Fibroblast of the aortic adventitia (primary cell): ENCODE measurements at regions not wholly inside any gene's neighbourhood (a gene's known extent, or its start where the extent isn't known, plus 50 kb on each side); places are given as distances from the start of the nearest gene placed in this dataset.

Experiments
- DNase-seq: peaks from one replicate; pipeline ENCODE4 v3.0.0-alpha.2; 2010; ENCODE audit warnings: low read depth
- H3K4me3 ChIP-seq: 2 replicates; pipeline ENCODE4 v1.5.1; 2011; ENCODE audit warnings: low read depth, mild to moderate bottlenecking, control low read depth, low read length, moderate library complexity
- CTCF ChIP-seq: IDR thresholded peaks from 2 replicates; pipeline ENCODE4 v1.5.1; 2011; ENCODE audit warnings: mild to moderate bottlenecking, low read length, control low read depth, inconsistent platforms; ENCODE audit not compliant: insufficient read depth

DNA sequence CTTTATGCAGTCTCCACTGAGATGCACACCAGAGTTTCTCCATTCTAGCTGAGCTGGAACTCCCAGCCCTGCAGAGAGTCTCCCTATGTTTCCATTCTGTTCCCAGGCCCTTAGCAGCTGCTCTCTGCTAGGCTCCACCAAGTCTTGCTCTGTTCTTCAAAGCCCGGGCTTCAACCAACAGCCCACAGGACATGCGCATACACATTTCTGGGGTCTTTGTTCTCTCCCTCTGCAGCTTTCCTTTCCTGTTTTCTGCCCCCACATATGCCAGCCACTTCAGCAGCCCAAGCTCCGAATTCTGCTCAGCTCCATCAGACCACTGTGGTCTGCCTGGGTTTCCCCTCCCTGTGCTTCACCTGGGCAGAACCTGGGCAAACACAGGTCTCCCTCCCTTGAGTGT, 205.9 kb downstream of the CBLN1 start:
- no peak for TF ChIP-seq CTCF
- DNase-seq: no peak
- no peak overlapping the region for H3K4me3 ChIP-seq

DNA sequence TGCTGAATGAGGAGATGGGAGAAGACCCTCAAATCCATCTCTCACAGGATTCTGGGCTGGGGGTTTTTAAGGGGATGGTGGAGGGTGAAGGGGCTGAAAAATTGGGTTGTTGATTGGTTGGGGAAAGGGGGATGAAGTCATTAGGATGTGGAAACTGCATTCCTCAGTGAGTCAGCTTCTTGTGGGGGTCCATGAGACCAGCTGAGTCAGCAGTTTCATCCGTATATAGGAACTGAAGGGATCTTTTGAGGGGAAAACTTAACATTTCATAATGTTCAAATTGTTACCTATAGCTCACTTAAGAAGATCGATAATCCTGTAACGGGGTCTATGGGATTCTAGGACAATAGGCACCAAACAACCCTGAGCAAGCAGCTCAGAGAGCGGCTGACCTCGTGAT, 213.4 kb downstream of the CBLN1 start:
- TF ChIP-seq CTCF: no peak
- no peak overlapping the region for H3K4me3 ChIP-seq
- DNase-seq: no peak

DNA sequence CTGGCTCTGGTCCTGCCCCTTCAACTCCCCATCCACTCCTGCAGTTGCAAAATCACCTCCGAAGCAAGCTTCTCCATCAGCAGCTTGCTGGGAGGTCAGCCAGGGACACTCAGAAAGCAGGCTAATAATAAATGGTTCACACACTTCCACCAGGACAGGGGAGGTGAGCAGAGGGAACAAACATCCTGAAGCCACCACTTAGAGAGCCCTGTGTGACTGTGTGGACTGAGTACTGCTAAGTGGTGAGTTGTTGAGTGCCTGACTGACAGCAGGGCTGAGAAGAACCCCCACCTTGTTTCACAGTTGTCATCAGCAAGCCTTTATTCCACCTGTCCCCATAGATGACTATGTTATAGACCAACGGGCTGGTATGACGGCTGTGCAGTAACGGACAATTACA, 213.9 kb downstream of the CBLN1 start:
- no peak for DNase-seq
- H3K4me3 ChIP-seq: no peak overlapping the region
- TF ChIP-seq CTCF: no peak

GRCh38 chr16:49061137-49061714, 220.4 kb downstream of the CBLN1 start:
- H3K4me3 ChIP-seq: no peak overlapping the region
- TF ChIP-seq CTCF: no peak
- no peak for DNase-seq

DNA sequence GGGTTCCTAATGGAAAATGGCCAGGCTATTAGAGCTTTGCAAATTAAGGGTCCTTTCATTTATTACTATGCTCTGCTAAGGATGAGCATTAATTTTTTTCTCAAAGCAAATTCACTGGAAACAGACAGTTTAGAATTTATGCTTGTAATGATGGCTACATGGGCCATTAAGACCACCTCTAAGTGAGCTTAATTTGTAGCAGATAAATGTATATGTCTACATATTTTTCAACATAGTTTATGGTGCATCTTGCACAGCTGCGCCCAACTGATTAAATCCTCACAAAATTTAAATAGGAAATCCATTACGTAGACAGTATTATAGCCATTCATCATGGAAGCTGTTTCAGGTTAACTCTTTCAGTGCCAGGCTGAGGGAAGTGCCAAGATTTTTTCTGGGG, 220.9 kb downstream of the CBLN1 start:
- no peak for TF ChIP-seq CTCF

DNA sequence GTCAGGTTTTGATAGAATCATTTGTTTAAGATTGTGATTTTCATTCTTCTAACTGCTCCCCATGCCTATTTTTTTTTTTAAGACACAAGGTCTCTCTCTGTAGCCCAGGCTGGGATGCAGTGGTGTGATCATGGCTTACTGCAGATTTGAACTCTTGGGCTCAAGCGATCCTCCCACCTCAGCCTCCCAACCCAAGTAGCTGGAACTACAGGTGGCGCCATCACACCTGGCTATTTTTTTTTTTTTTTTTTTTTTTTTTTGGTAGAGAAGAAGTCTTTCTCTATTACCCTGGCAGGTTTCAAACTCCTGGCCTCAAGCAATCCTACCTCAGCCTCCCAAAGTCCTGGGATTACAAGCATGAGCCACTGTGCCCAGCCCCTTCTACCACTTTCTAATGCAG, 223.3 kb downstream of the CBLN1 start:
- DNase-seq: no peak
- no peak for TF ChIP-seq CTCF
- no peak overlapping the region for H3K4me3 ChIP-seq

More for the DNA sequence above, 220.9 kb downstream of the CBLN1 start:
- H3K4me3 ChIP-seq: no peak overlapping the region
- no peak for DNase-seq

DNA sequence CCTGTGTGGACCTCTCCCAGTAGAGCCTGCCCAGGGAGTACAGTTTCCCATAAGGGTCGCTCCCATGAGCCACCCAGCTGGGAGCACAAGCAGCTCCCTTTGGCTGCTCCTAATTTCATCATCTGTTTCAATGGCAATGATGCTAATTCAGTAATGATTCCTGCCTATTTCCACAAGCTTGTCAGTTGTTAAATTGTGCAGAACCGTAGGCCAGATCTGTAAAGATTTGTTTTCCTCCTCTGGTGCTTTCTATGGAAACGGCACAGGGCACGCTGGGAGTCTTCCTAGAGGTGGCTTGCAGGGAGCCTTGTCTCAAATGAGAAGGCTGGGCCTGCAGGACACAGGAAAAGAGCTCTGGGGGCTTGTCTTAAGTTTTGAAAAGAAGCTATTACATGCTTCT, 223.7 kb downstream of the CBLN1 start:
- TF ChIP-seq CTCF: no peak
- DNase-seq: no peak
- no peak overlapping the region for H3K4me3 ChIP-seq
